Activated B cell treated with CpG ODN at 0.5 μM for 24 hours (primary cell): ENCODE measurements at regions not wholly inside any gene's neighbourhood (a gene's known extent, or its start where the extent isn't known, plus 50 kb on each side); places are given as distances from the start of the nearest gene placed in this dataset.

Source experiments
- ATAC-seq: fragments of 200-7000 bp; cut with Tn5 transposase; one replicate; pipeline ENCODE4 v1.10.0; 2021; ENCODE audit warnings: low read depth, mild to moderate bottlenecking, moderate library complexity
- CTCF ChIA-PET: fragments of 350-600 bp; sonication (Branson Sonifier 250); formaldehyde crosslinking; loops from one replicate; lab custom pipeline; 2021; ENCODE audit warnings: antibody characterized with exemption; lab: Charles Lee
- POLR2A ChIA-PET: fragments of 350-600 bp; sonication (Branson Sonifier 250); formaldehyde crosslinking; loops from one replicate; lab custom pipeline; 2021; ENCODE audit warnings: antibody characterized with exemption; lab: Charles Lee
- DNase-seq: peaks from one replicate; pipeline ENCODE4 v3.0.0; 2022
- H3K27ac Mint-ChIP-seq: one replicate; pipeline ENCODE4 v1.8.0; 2020; ENCODE audit warnings: mixed read lengths
- H3K27me3 Mint-ChIP-seq: one replicate; pipeline ENCODE4 v1.8.0; 2021; ENCODE audit warnings: mixed read lengths
- H3K36me3 Mint-ChIP-seq: one replicate; pipeline ENCODE4 v1.8.0; 2021; ENCODE audit warnings: low read depth, mixed read lengths
- H3K4me1 Mint-ChIP-seq: one replicate; pipeline ENCODE4 v1.8.0; 2021; ENCODE audit warnings: mixed read lengths
- H3K4me3 Mint-ChIP-seq: one replicate; pipeline ENCODE4 v1.8.0; 2020; ENCODE audit warnings: mild to moderate bottlenecking, mixed read lengths
- H3K9me3 Mint-ChIP-seq: one replicate; pipeline ENCODE4 v1.8.0; 2020; ENCODE audit warnings: mixed read lengths
- CTCF ChIP-seq: fragments of 200-600 bp; IDR thresholded peaks from one replicate; pipeline ENCODE4 v1.8.0; 2022; ENCODE audit warnings: antibody characterized with exemption, mild to moderate bottlenecking
- intact Hi-C: fragments of 100-400 bp; cut with micrococcal nuclease; formaldehyde crosslinking; loops from one replicate; pipeline ENCODE4 v1.15.1; 2024

DNA sequence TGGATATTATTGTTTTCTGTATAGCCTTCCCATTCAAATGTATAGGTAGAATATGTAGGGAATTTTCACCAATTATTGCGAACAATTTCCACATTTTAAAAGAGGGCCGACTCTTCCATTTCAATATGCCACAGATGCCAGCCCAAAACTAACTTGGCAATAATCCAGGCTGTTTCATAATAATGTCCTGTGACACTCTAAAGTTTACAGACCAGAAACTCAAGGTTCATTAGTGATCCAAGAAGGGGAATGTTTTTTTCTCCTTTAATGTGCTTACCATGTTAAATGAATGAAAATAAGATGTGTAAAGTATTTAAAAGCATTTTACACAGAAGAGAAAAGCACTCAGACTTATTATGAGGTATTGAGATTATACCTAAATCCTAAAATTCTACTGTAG lies 63.0 kb upstream of the FAM3C start:
- POLR2A ChIA-PET = no interaction called here
- no peak overlapping the region for H3K4me3 Mint-ChIP-seq

GRCh38 chr7:121456785-121457359 lies 60.8 kb upstream of the FAM3C start:
- peaks cover 10% of the 10 kb centered on the region for H3K27me3 Mint-ChIP-seq
- DNase-seq (no peak), ATAC-seq (no peak)
- peaks cover 4% of the 10 kb centered on the region for H3K9me3 Mint-ChIP-seq
- POLR2A ChIA-PET = no interaction called here
- intact Hi-C loops = no loop called here
- TF ChIP-seq CTCF = no peak
- CTCF ChIA-PET = no interaction called here
- H3K36me3 Mint-ChIP-seq = no peaks in the 10 kb centered on the region
- H3K4me1 Mint-ChIP-seq = peaks cover 5% of the 10 kb centered on the region
- H3K4me3 Mint-ChIP-seq = no peak overlapping the region
- H3K27ac Mint-ChIP-seq = no peak overlapping the region

More for the DNA sequence above, 63.0 kb upstream of the FAM3C start:
- Mint-ChIP-seq H3K27me3 (peaks cover 15% of the 10 kb centered on the region), H3K9me3 (no peaks in the 10 kb centered on the region), H3K36me3 (no peaks in the 10 kb centered on the region), H3K4me1 (no peaks in the 10 kb centered on the region), H3K27ac (no peak overlapping the region)
- intact Hi-C loops = no loop called here
- CTCF ChIA-PET = no interaction called here
- ATAC-seq = no peak
- TF ChIP-seq CTCF = no peak
- no peak for DNase-seq

GRCh38 chr7:121456015-121456414 lies 59.9 kb upstream of the FAM3C start:
- no peak for ATAC-seq
- no peak overlapping the region for H3K4me3 Mint-ChIP-seq
- H3K27me3 Mint-ChIP-seq = peaks cover 4% of the 10 kb centered on the region
- no peaks in the 10 kb centered on the region for H3K36me3 Mint-ChIP-seq
- no peak for DNase-seq
- CTCF ChIA-PET = no interaction called here
- H3K27ac Mint-ChIP-seq = no peak overlapping the region
- peaks cover 10% of the 10 kb centered on the region for H3K4me1 Mint-ChIP-seq
- no peak for TF ChIP-seq CTCF
- POLR2A ChIA-PET = no interaction called here
- intact Hi-C loops = no loop called here
- peaks cover 7% of the 10 kb centered on the region for H3K9me3 Mint-ChIP-seq

DNA sequence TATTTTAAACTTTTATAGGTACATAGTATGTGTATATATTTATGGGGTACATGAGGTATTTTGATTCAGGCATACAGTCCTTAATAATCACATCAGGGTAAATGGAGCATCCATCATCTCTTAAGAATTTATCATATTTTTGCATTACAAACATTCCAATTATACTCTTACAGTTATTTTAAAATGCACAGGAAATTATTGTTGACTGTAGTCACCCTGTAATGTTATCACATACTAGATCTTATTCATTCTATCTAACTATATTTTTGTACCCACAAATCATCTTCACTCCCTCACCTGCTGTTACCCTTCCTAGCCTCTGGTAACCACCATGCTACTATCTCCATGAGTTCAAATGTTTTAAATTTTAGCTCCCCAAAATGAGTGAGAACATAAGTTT lies 56.3 kb upstream of the FAM3C start:
- H3K36me3 Mint-ChIP-seq = no peaks in the 10 kb centered on the region
- peaks cover 7% of the 10 kb centered on the region for H3K9me3 Mint-ChIP-seq
- DNase-seq (no peak), ATAC-seq (no peak)
- H3K27ac Mint-ChIP-seq = no peak overlapping the region
- POLR2A ChIA-PET = no interaction called here
- CTCF ChIA-PET = interaction anchor here (1.2 kb wide), 1 partner anchor 12 kb away, joined by 3 read pairs; no protein-coding TSS in a partner anchor
- no peaks in the 10 kb centered on the region for H3K27me3 Mint-ChIP-seq
- peaks cover 16% of the 10 kb centered on the region for H3K4me1 Mint-ChIP-seq
- no peak overlapping the region for H3K4me3 Mint-ChIP-seq
- TF ChIP-seq CTCF = no peak
- intact Hi-C loops = no loop called here

DNA sequence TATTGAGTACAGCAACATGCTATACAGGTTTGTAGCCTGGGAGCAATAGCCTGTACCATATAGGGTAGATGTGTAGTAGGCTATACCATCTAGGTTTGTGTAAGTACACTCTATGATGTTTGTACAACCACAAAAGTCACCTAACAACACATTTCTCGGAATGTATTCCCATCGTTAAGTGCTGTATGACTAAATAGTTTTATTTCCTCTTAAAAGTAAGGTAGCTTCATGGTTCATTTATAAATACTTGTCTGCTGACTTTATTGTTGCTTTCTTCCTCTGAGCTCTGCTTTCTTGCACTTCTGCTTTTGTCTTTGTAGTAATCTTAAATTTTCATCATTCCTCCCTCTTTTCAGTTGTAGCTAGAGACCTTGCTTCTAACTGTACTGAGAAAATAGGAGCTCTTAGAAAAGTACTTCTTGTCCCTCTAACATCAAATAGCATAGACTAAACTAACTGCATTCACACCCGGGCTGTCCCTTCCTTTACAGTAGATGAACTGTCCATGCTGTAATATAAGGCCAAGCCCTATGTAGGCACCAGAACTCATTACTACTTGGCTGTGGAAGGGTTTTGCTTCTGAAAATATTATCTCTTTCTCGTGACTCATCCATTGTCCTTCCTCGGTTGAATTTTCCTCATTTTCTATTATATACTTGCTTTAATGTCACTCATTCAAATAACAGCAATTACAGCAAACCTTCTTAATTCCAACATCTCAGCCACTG lies 55.4 kb upstream of the FAM3C start:
- DNase-seq (no peak), ATAC-seq (peak; percentile 37)
- peaks cover 16% of the 10 kb centered on the region for H3K4me1 Mint-ChIP-seq
- no peak overlapping the region for H3K4me3 Mint-ChIP-seq
- TF ChIP-seq CTCF = no peak
- peaks cover 7% of the 10 kb centered on the region for H3K9me3 Mint-ChIP-seq
- intact Hi-C loops = no loop called here
- ChIA-PET CTCF (interaction anchor here (0.7 to 1.2 kb wide), 4 partner anchors 12 to 163 kb away, joined by 3 read pairs; partner anchors contain the start of gene FAM3C), POLR2A (interaction anchor here (0.9 kb wide), 1 partner anchor 13 kb away, joined by 6 read pairs; no protein-coding TSS in a partner anchor)
- H3K36me3 Mint-ChIP-seq = no peaks in the 10 kb centered on the region
- H3K27ac Mint-ChIP-seq = peak overlapping the region; percentile 76
- no peaks in the 10 kb centered on the region for H3K27me3 Mint-ChIP-seq
